ENCODE measurements at regions not wholly inside any gene's neighbourhood (a gene's known extent, or its start where the extent isn't known, plus 50 kb on each side); places are given as distances from the start of the nearest gene placed in this dataset.

GRCh38 chr14:28196878-28197277, 569.7 kb upstream of the FOXG1 start:
- no peaks in the 10 kb centered on the region for H3K9me2 ChIP-seq (replicated peaks; ENCODE audit: insufficient read depth, low read length)
- H3K4me3 ChIP-seq (ENCODE audit: insufficient read depth, low read length, poor library complexity, severe bottlenecking), result no peak overlapping the region
- H3K9ac ChIP-seq (ENCODE audit: low read length), result no peak overlapping the region
- H3K27me3 ChIP-seq (ENCODE audit: low read length), result no peaks in the 10 kb centered on the region
- H3F3A ChIP-seq (ENCODE audit: insufficient read depth), result no peaks in the 10 kb centered on the region
- TF ChIP-seq EZH2phosphoT487 (conservative IDR thresholded peaks at IDR 0.05; ENCODE audit: low read length), result no peak
- no peak for TF ChIP-seq CTCF (IDR thresholded peaks at IDR 0.05; ENCODE audit: insufficient read depth, low read length, poor library complexity, severe bottlenecking)
- H4K20me1 ChIP-seq (ENCODE audit: low read depth, low read length), result no peaks in the 10 kb centered on the region
- no peaks in the 10 kb centered on the region for H3K36me3 ChIP-seq (ENCODE audit: low read length)
- H2AFZ ChIP-seq (ENCODE audit: low read depth, low read length, severe bottlenecking), result no peak overlapping the region
- no peak overlapping the region for H3K4me2 ChIP-seq (ENCODE audit: low read depth, low read length, poor library complexity, severe bottlenecking)
- H3K9me3 ChIP-seq (ENCODE audit: insufficient read depth, low read length), result no peaks in the 10 kb centered on the region
- no peaks in the 10 kb centered on the region for H3K79me2 ChIP-seq (ENCODE audit: insufficient read depth, low read length)
- no peak overlapping the region for H3K27ac ChIP-seq (ENCODE audit: low read depth, low read length)

GRCh38 chr14:28220391-28220790, 546.2 kb upstream of the FOXG1 start:
- H3K4me3 ChIP-seq (ENCODE audit: insufficient read depth, low read length, poor library complexity, severe bottlenecking), result no peak overlapping the region
- TF ChIP-seq CTCF (IDR thresholded peaks at IDR 0.05; ENCODE audit: insufficient read depth, low read length, poor library complexity, severe bottlenecking) (no peak), EZH2phosphoT487 (conservative IDR thresholded peaks at IDR 0.05; ENCODE audit: low read length) (no peak)
- peaks cover 13% of the 10 kb centered on the region; the same call in 1 of the 2 replicates for H3K9me3 ChIP-seq (ENCODE audit: insufficient read depth, low read length)
- H3F3A ChIP-seq (ENCODE audit: insufficient read depth), result no peaks in the 10 kb centered on the region
- no peak overlapping the region for H3K9ac ChIP-seq (ENCODE audit: low read length)
- no peaks in the 10 kb centered on the region for H3K36me3 ChIP-seq (ENCODE audit: low read length)
- H2AFZ ChIP-seq (ENCODE audit: low read depth, low read length, severe bottlenecking), result no peak overlapping the region
- no peak overlapping the region for H3K4me2 ChIP-seq (ENCODE audit: low read depth, low read length, poor library complexity, severe bottlenecking)
- H4K20me1 ChIP-seq (ENCODE audit: low read depth, low read length), result no peaks in the 10 kb centered on the region
- H3K79me2 ChIP-seq (ENCODE audit: insufficient read depth, low read length), result no peaks in the 10 kb centered on the region
- no peaks in the 10 kb centered on the region for H3K9me2 ChIP-seq (replicated peaks; ENCODE audit: insufficient read depth, low read length)
- H3K27me3 ChIP-seq (ENCODE audit: low read length), result no peaks in the 10 kb centered on the region
- no peak overlapping the region for H3K27ac ChIP-seq (ENCODE audit: low read depth, low read length)

GRCh38 chr14:28240909-28241308, 525.7 kb upstream of the FOXG1 start:
- H3K79me2 ChIP-seq (ENCODE audit: insufficient read depth, low read length), result no peaks in the 10 kb centered on the region
- H3K9me2 ChIP-seq (replicated peaks; ENCODE audit: insufficient read depth, low read length), result no peaks in the 10 kb centered on the region
- no peak overlapping the region for H3K4me2 ChIP-seq (ENCODE audit: low read depth, low read length, poor library complexity, severe bottlenecking)
- TF ChIP-seq CTCF (IDR thresholded peaks at IDR 0.05; ENCODE audit: insufficient read depth, low read length, poor library complexity, severe bottlenecking) (no peak), EZH2phosphoT487 (conservative IDR thresholded peaks at IDR 0.05; ENCODE audit: low read length) (no peak)
- no peak overlapping the region for H3K4me3 ChIP-seq (ENCODE audit: insufficient read depth, low read length, poor library complexity, severe bottlenecking)
- no peaks in the 10 kb centered on the region for H3K27me3 ChIP-seq (ENCODE audit: low read length)
- H3K9me3 ChIP-seq (ENCODE audit: insufficient read depth, low read length), result no peaks in the 10 kb centered on the region
- H3K9ac ChIP-seq (ENCODE audit: low read length), result no peak overlapping the region
- H3K27ac ChIP-seq (ENCODE audit: low read depth, low read length), result no peak overlapping the region
- H3F3A ChIP-seq (ENCODE audit: insufficient read depth), result no peaks in the 10 kb centered on the region
- no peak overlapping the region for H2AFZ ChIP-seq (ENCODE audit: low read depth, low read length, severe bottlenecking)
- no peaks in the 10 kb centered on the region for H4K20me1 ChIP-seq (ENCODE audit: low read depth, low read length)
- no peaks in the 10 kb centered on the region for H3K36me3 ChIP-seq (ENCODE audit: low read length)

All from SU-DHL-6 (cell line).